IPS DF 6.9 (cell line): ENCODE measurements at regions not wholly inside any gene's neighbourhood (a gene's known extent, or its start where the extent isn't known, plus 50 kb on each side); places are given as distances from the start of the nearest gene placed in this dataset.

Source experiments
- DNase-seq: peaks from one replicate; pipeline ENCODE4 v3.0.0-alpha.2; 2013; ENCODE audit warnings: low read depth, low spot score
- H3K27ac ChIP-seq: one replicate; pipeline ENCODE4 v1.5.1; 2013; ENCODE audit warnings: low read length, control low read depth
- H3K27me3 ChIP-seq: 2 replicates; pipeline ENCODE4 v1.6.1; 2013; ENCODE audit warnings: mild to moderate bottlenecking, low read length; ENCODE audit not compliant: control insufficient read depth, insufficient read depth
- H3K36me3 ChIP-seq: 2 replicates; pipeline ENCODE4 v1.6.1; 2013; ENCODE audit warnings: low read length; ENCODE audit not compliant: control insufficient read depth, insufficient read depth
- H3K4me1 ChIP-seq: 2 replicates; pipeline ENCODE4 v1.6.1; 2013; ENCODE audit warnings: low read length; ENCODE audit not compliant: control insufficient read depth, insufficient read depth
- H3K4me3 ChIP-seq: 2 replicates; pipeline ENCODE4 v1.5.1; 2013; ENCODE audit warnings: mild to moderate bottlenecking, low read length
- H3K9me3 ChIP-seq: 2 replicates; pipeline ENCODE4 v1.6.1; 2013; ENCODE audit warnings: low read length, inconsistent platforms; ENCODE audit not compliant: control insufficient read depth, insufficient read depth
- WGBS: extraction: QIAGEN DNeasy Blood & Tissue Kit; methylation state at CpG from one replicate; pipeline ENCODE4 v1.1.7; 2013; ENCODE audit warnings: mixed read lengths, missing lambda C conversion rate; ENCODE audit not compliant: insufficient read length, insufficient coverage; 5-methylcytosine and 5-hydroxymethylcytosine counted together

GRCh38 chr13:37944869-37945442 is 75.4 kb upstream of the TRPC4 start:
- no peak for DNase-seq
- no peak overlapping the region for H3K4me3 ChIP-seq
- no peaks in the 10 kb centered on the region for H3K27me3 ChIP-seq
- H3K9me3 ChIP-seq: no peaks in the 10 kb centered on the region
- WGBS: no CpG with 5 or more reads among the region's 8 CpGs
- H3K36me3 ChIP-seq: no peaks in the 10 kb centered on the region
- no peak overlapping the region for H3K27ac ChIP-seq
- no peaks in the 10 kb centered on the region for H3K4me1 ChIP-seq

GRCh38 chr13:37944081-37944868 is 74.7 kb upstream of the TRPC4 start:
- no peaks in the 10 kb centered on the region for H3K36me3 ChIP-seq
- WGBS: no CpG with 5 or more reads among the region's 10 CpGs
- no peaks in the 10 kb centered on the region for H3K9me3 ChIP-seq
- H3K27me3 ChIP-seq: no peaks in the 10 kb centered on the region
- DNase-seq: no peak
- H3K4me1 ChIP-seq: no peaks in the 10 kb centered on the region
- no peak overlapping the region for H3K4me3 ChIP-seq
- H3K27ac ChIP-seq: no peak overlapping the region

- Histone ChIP-seq H3K27ac (no peak overlapping the region), H3K36me3 (no peaks in the 10 kb centered on the region), H3K4me1 (no peaks in the 10 kb centered on the region), H3K27me3 (no peaks in the 10 kb centered on the region), H3K4me3 (no peak overlapping the region), H3K9me3 (no peaks in the 10 kb centered on the region)
- DNase-seq: no peak
These were observed 73.4 kb upstream of the TRPC4 start for GRCh38 chr13:37942929-37943328.

GRCh38 chr13:37934339-37935191 is 65.0 kb upstream of the TRPC4 start:
- Histone ChIP-seq H3K36me3 (no peaks in the 10 kb centered on the region), H3K9me3 (no peaks in the 10 kb centered on the region), H3K27me3 (no peaks in the 10 kb centered on the region; the same call in 1 of the 2 replicates), H3K27ac (no peak overlapping the region), H3K4me3 (no peak overlapping the region), H3K4me1 (0 out of 2 replicates have a peak, but pooled peaks cover 3% of the 10 kb centered on the region)
- WGBS: no CpG with 5 or more reads among the region's 25 CpGs
- DNase-seq: no peak

- H3K27me3 ChIP-seq: no peaks in the 10 kb centered on the region
- DNase-seq: no peak
- WGBS: no CpG with 5 or more reads among the region's 4 CpGs
These were observed 59.7 kb upstream of the TRPC4 start for GRCh38 chr13:37929308-37929707.

GRCh38 chr13:37927561-37927960 is 58.0 kb upstream of the TRPC4 start:
- no peak for DNase-seq
- no CpG with 5 or more reads among the region's 4 CpGs for WGBS
- H3K4me3 ChIP-seq: no peak overlapping the region
- H3K27me3 ChIP-seq: no peaks in the 10 kb centered on the region
- H3K36me3 ChIP-seq: no peaks in the 10 kb centered on the region
- no peak overlapping the region for H3K27ac ChIP-seq
- H3K4me1 ChIP-seq: no peaks in the 10 kb centered on the region
- H3K9me3 ChIP-seq: no peaks in the 10 kb centered on the region

More at GRCh38 chr13:37929308-37929707, 59.7 kb upstream of the TRPC4 start:
- no peaks in the 10 kb centered on the region for H3K36me3 ChIP-seq
- no peaks in the 10 kb centered on the region for H3K9me3 ChIP-seq
- H3K4me3 ChIP-seq: no peak overlapping the region
- 0 out of 2 replicates have a peak, but pooled peaks cover 2% of the 10 kb centered on the region for H3K4me1 ChIP-seq
- no peak overlapping the region for H3K27ac ChIP-seq

- Histone ChIP-seq H3K4me3 (no peak overlapping the region), H3K9me3 (no peaks in the 10 kb centered on the region), H3K27ac (no peak overlapping the region), H3K27me3 (no peaks in the 10 kb centered on the region), H3K36me3 (no peaks in the 10 kb centered on the region), H3K4me1 (no peaks in the 10 kb centered on the region)
- DNase-seq: no peak
- 100% methylated on average over 1 of the region's 7 CpGs for WGBS
These were observed 56.4 kb upstream of the TRPC4 start for GRCh38 chr13:37925878-37926473.

- H3K4me3 ChIP-seq: no peak overlapping the region
- H3K36me3 ChIP-seq: no peaks in the 10 kb centered on the region
- DNase-seq: no peak
- no peaks in the 10 kb centered on the region for H3K27me3 ChIP-seq
- no peak overlapping the region for H3K27ac ChIP-seq
- H3K9me3 ChIP-seq: no peaks in the 10 kb centered on the region
- H3K4me1 ChIP-seq: no peaks in the 10 kb centered on the region
These were observed 53.7 kb upstream of the TRPC4 start for GRCh38 chr13:37923236-37923635.

GRCh38 chr13:37919329-37919880 is 49.8 kb upstream of the TRPC4 start:
- H3K27me3 ChIP-seq: no peaks in the 10 kb centered on the region
- no peak for DNase-seq
- H3K9me3 ChIP-seq: no peaks in the 10 kb centered on the region
- no peaks in the 10 kb centered on the region for H3K4me1 ChIP-seq
- no peak overlapping the region for H3K4me3 ChIP-seq
- no CpG with 5 or more reads among the region's 4 CpGs for WGBS
- no peak overlapping the region for H3K27ac ChIP-seq
- H3K36me3 ChIP-seq: no peaks in the 10 kb centered on the region
